Skeletal muscle satellite cell (primary cell): ENCODE measurements at regions not wholly inside any gene's neighbourhood (a gene's known extent, or its start where the extent isn't known, plus 50 kb on each side); places are given as distances from the start of the nearest gene placed in this dataset.
"Not testable (repeated sequence)": the region's sequence is repeated elsewhere in the genome, so short reads cannot be mapped to it uniquely, and the experiment has no call there.

Experiments used
- H3K27me3 ChIP-seq: 2 replicates; pipeline ENCODE4 v1.7.0; 2013; ENCODE audit warnings: low read length; ENCODE audit not compliant: control insufficient read depth, insufficient read depth
- H3K36me3 ChIP-seq: 2 replicates; pipeline ENCODE4 v1.7.0; 2013; ENCODE audit warnings: mild to moderate bottlenecking, control low read depth, low read length; ENCODE audit not compliant: insufficient read depth
- H3K4me1 ChIP-seq: 2 replicates; pipeline ENCODE4 v1.7.0; 2013; ENCODE audit warnings: low read length; ENCODE audit not compliant: control insufficient read depth, insufficient read depth
- H3K4me2 ChIP-seq: 2 replicates; pipeline ENCODE4 v1.7.0; 2013; ENCODE audit warnings: mild to moderate bottlenecking, low read length
- H3K4me3 ChIP-seq: 2 replicates; pipeline ENCODE4 v1.7.0; 2013; ENCODE audit warnings: low read length
- H3K9ac ChIP-seq: 2 replicates; pipeline ENCODE4 v1.7.0; 2013; ENCODE audit warnings: mild to moderate bottlenecking, low read depth, low read length, moderate library complexity
- H3K9me3 ChIP-seq: replicated peaks from 2 replicates; pipeline ENCODE4 v1.7.0; 2013; ENCODE audit warnings: mild to moderate bottlenecking, control low read depth, low read length

DNA sequence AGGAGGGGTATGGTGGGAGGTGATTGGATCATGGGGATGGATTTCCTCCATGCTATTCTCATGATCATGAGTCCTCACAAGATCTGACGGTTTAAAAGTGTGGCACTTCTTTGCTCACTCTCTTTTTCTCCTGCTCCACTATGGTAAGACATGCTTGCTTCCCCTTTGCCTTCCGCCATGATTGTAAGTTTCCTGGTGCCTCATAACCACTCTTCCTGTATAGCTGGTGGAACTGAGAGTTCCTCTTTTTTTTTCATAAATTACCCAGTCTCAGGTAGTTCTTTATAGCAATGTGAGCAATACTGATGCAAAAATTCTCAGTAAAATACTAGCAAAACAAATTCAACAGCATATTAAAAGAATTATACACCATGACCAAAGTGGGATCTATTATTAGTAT, 728.5 kb upstream of the SLC8A1 start:
- no peak overlapping the region for H3K4me2 ChIP-seq
- no peaks in the 10 kb centered on the region for H3K4me1 ChIP-seq
- no peaks in the 10 kb centered on the region for H3K27me3 ChIP-seq
- no peaks in the 10 kb centered on the region for H3K9me3 ChIP-seq
- H3K4me3 ChIP-seq: no peak overlapping the region
- H3K9ac ChIP-seq: no peak overlapping the region
- no peaks in the 10 kb centered on the region for H3K36me3 ChIP-seq

DNA sequence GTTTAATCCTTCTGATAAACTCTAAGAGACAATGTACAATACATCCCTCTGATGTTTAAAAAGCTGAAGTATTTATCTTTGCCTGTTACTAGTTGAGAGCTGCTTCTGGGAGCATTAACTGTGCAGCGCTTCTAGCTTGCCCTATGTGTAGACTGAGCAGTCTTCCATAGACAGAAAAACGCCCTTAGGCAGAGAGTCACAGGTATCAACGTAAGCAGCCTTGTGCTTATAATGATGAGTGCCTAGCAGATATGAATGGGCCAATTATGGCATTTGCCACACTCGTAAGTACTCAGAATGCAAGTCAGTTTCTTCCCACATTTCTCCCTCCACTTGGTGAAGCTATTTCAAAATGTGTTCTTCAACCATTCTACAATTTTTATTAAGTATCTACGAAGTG, 731.1 kb upstream of the SLC8A1 start:
- Histone ChIP-seq H3K4me2 (no peak overlapping the region), H3K36me3 (no peaks in the 10 kb centered on the region), H3K27me3 (no peaks in the 10 kb centered on the region), H3K9ac (no peak overlapping the region), H3K4me1 (no peaks in the 10 kb centered on the region), H3K9me3 (no peaks in the 10 kb centered on the region), H3K4me3 (no peak overlapping the region)

DNA sequence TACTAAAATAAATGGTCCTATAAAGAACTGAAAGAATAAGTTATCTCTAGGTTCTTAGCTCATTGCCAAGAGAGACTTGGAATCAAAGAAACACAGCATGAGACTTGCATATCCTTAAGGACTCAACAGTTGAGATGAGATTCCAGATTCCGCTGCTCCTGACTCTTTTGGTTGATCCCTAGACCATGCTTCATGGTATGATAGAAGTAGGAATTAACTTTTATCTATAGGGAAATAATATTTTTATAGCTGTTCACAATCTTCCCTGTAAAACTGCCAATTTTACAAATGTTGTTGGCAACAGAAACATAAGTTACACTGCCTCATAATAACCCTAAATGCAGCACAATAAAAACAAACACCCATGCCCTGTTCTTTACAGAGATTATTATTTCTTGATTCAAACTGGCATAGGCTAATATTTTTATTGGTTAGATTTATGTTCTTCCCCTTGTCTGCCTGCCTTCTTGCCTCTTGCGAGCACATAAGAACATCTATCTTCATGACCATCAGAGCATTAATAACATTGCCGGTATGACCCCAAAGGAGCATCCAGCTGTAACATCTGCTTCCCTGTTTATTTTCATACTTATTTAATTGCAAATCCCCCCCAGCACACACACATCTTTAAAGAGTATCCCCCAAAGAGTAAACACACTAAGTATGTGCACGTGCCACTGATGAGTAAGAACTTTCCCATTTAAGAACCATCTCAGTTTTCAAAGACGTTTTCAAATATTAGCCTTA, 735.7 kb upstream of the SLC8A1 start:
- H3K4me2 ChIP-seq: no peak overlapping the region
- no peak overlapping the region for H3K4me3 ChIP-seq
- H3K27me3 ChIP-seq: no peaks in the 10 kb centered on the region
- H3K4me1 ChIP-seq: no peaks in the 10 kb centered on the region
- no peaks in the 10 kb centered on the region for H3K9me3 ChIP-seq
- H3K9ac ChIP-seq: no peak overlapping the region
- no peaks in the 10 kb centered on the region for H3K36me3 ChIP-seq

DNA sequence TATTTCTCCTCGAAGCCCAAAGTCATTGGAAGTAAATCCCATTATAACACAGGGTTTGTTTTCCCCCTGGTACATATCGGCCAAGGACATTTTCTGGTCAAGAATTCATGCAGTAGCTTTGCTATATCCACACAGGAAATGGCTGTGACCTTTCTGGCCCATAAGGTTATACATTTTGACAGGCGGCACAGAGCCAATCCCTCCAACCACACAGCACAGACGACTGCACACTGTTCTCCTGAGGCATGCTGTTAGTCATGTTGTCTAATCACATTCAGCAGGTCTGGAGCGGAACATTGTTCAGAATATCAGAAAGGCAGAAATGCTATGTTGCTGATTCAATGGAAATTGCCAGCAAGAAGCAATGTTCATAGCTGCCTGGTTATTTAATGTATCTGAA, 742.3 kb upstream of the SLC8A1 start:
- Histone ChIP-seq H3K36me3 (no peaks in the 10 kb centered on the region), H3K4me2 (peak overlapping the region; percentile 70), H3K9me3 (no peaks in the 10 kb centered on the region), H3K4me1 (peaks cover 15% of the 10 kb centered on the region), H3K27me3 (no peaks in the 10 kb centered on the region), H3K4me3 (no peak overlapping the region), H3K9ac (no peak overlapping the region)

DNA sequence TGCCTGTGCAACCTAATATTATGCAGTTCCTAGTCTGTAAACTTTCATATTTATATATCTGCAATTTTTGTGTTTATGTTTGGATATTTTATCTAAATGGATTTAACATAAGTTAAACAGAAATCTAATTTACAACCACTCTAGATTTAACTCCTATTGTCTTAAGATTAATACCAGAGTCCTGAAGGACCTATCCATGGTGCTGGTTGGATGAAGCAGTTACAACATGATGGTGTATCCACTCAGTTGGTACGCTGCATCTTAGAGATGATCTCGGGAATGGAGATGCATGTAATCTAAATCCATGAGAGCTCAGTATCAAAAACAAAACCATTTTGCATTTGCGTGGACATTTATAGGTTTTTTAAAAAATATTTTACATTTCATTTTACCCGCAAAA, 745.9 kb upstream of the SLC8A1 start:
- Histone ChIP-seq H3K4me2 (no peak overlapping the region), H3K4me1 (peaks cover 15% of the 10 kb centered on the region), H3K36me3 (no peaks in the 10 kb centered on the region), H3K9ac (no peak overlapping the region), H3K27me3 (no peaks in the 10 kb centered on the region), H3K9me3 (no peaks in the 10 kb centered on the region), H3K4me3 (no peak overlapping the region)

DNA sequence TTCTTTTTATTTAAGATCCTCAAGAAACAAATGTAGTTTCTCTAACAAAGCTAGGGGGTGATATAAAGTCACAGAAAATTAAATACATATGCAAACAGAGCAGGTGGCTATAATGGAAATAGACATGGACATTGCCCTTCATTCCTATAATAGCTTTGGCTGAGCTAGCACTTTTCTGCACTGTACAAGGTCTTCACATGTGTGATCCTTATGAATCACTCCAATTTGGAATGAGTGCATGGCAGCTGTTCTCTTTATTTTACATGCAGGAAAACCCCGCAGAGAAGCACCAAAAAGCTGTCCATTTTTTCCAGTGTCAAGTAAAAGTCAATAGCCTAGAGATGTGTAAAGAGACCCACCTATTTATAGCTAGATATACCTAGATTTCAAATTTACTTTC, 747.4 kb upstream of the SLC8A1 start:
- H3K27me3 ChIP-seq: no peaks in the 10 kb centered on the region

DNA sequence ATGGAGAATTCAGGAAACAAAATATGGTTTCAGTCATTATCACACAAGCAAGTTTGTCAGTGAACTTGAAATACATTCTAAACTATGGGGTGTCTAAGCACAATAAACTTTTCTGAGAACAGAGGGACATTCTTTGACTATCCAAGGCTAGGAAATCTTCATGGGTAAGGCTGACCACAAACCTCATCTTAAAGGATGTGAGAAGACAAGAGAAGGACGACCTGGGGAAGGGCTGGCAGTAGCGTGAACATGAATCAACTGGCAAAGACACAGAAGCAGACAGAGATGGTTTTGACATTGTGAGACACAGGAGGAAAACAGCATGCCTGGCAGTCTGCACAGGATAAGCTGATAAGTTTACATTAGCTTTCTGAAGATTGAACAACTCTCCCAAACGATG, 752.4 kb upstream of the SLC8A1 start:
- H3K27me3 ChIP-seq: no peaks in the 10 kb centered on the region
- no peak overlapping the region for H3K4me2 ChIP-seq
- no peak overlapping the region for H3K9ac ChIP-seq
- no peaks in the 10 kb centered on the region for H3K36me3 ChIP-seq
- H3K4me3 ChIP-seq: no peak overlapping the region
- no peaks in the 10 kb centered on the region for H3K4me1 ChIP-seq
- no peaks in the 10 kb centered on the region for H3K9me3 ChIP-seq

More for the DNA sequence above, 747.4 kb upstream of the SLC8A1 start:
- Histone ChIP-seq H3K9me3 (no peaks in the 10 kb centered on the region), H3K9ac (no peak overlapping the region), H3K4me2 (no peak overlapping the region), H3K4me1 (peaks cover 7% of the 10 kb centered on the region), H3K4me3 (no peak overlapping the region), H3K36me3 (no peaks in the 10 kb centered on the region)

DNA sequence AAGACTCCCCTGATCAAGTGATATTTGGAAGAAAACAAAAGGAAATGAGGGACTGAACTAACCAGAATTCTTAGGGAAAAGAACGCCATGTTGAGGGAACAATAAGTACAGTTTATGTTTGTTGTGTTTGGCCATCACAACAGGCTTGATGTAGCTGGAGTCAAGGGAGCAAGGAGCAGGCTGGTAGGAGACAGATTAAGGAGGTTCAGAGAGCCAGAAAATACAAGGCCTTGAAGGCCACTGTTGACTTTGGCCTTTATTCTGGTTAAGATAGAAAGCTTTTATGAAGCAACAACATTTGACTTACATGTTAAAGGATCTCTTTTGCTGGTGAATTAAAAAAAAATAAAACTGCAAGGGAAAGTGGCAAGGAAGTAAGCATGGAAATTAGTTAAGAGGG, 754.1 kb upstream of the SLC8A1 start:
- Histone ChIP-seq H3K9me3 (no peaks in the 10 kb centered on the region), H3K4me2 (no peak overlapping the region), H3K4me3 (no peak overlapping the region), H3K27me3 (no peaks in the 10 kb centered on the region), H3K9ac (no peak overlapping the region), H3K4me1 (no peaks in the 10 kb centered on the region), H3K36me3 (no peaks in the 10 kb centered on the region)

DNA sequence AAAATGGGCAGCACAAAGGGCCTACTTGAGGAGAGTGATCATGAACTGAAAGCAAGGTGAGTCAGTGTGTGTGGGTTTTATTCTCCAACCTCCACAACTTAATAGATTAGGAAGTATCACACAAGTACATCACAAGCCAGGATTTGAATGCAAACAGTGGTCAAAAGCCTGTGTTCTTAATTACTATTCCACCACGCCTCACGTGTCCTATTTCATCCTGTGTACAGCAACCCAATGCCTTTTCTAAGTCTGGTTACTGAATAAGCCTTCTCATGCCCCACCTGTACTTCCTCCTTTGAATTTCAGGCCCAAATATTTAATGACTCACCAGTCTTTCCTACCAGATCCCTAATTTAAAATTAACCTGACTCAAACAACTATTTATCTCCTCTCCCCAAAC, 755.7 kb upstream of the SLC8A1 start:
- no peak overlapping the region for H3K4me2 ChIP-seq

DNA sequence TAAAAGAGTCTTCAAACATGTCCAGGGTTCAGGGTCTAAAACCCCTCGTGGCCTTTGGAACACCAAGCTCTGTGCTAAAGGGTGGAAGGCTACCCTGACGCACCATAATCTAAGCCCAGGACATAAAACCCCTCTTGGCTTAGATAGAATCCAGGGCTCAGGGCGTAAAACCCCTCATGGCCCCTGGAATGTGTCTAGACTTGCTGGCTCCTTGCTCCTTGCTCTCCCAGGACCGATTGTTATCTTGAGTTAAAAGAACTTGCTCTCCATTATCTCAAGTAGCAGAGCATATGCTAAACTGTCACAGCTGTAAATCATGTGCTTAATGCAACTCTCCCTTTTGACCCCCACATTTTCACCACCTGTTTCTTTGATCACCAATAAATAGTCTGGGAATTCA, 758.1 kb upstream of the SLC8A1 start:
- not testable (repeated sequence) for H3K4me1 ChIP-seq, H3K4me2 ChIP-seq, H3K9me3 ChIP-seq, H3K36me3 ChIP-seq, H3K27me3 ChIP-seq, H3K9ac ChIP-seq, H3K4me3 ChIP-seq

More for the DNA sequence above, 755.7 kb upstream of the SLC8A1 start:
- H3K9me3 ChIP-seq: no peaks in the 10 kb centered on the region
- H3K36me3 ChIP-seq: no peaks in the 10 kb centered on the region
- no peaks in the 10 kb centered on the region for H3K4me1 ChIP-seq
- no peak overlapping the region for H3K9ac ChIP-seq
- no peak overlapping the region for H3K4me3 ChIP-seq
- H3K27me3 ChIP-seq: no peaks in the 10 kb centered on the region

DNA sequence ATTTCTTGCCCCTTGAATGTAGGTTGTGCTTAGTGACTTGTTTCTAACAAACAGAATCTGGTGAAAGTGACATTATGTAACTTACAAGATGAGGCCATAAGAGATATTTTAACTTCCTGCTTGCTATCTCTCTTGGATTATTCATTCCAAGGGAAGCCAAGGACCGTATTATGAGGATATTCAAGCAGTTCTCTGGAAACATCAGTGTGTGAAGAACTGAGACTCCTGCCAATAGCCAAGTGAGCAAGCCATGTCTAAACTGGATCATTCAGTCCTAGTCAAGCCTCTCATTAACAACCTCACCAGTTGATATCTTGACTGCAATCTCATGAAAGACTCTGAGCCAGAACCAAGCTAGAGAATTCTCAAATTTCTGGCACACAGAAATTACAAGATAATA, 765.1 kb upstream of the SLC8A1 start:
- Histone ChIP-seq H3K27me3 (no peaks in the 10 kb centered on the region), H3K36me3 (no peaks in the 10 kb centered on the region), H3K4me2 (no peak overlapping the region), H3K9ac (no peak overlapping the region), H3K4me1 (no peaks in the 10 kb centered on the region), H3K9me3 (no peaks in the 10 kb centered on the region), H3K4me3 (no peak overlapping the region)

DNA sequence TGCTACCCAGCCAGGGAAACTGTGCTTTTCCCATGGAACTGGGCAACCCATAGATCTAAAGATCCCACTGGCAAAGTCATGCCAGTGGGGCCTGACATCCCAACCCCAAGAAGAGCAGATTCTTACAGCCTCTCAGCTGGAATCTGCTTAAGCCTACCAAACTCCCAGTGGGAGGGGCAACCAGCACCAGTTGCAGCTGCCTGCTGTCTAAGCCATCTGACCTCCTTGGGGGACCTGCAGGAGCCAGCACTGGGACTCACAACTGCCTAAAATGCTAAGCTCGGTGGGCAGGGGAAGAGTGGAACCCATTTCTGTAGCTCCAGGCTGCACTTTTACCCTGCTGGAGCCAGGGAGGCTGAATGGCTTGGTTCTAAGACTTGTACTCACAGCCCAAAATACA, 770.7 kb upstream of the SLC8A1 start:
- H3K9me3 ChIP-seq: no peaks in the 10 kb centered on the region
- peaks cover 2% of the 10 kb centered on the region for H3K27me3 ChIP-seq
- no peaks in the 10 kb centered on the region for H3K4me1 ChIP-seq
- H3K9ac ChIP-seq: no peak overlapping the region
- no peak overlapping the region for H3K4me2 ChIP-seq
- no peak overlapping the region for H3K4me3 ChIP-seq
- H3K36me3 ChIP-seq: no peaks in the 10 kb centered on the region
